T47D (cell line): ENCODE measurements at regions not wholly inside any gene's neighbourhood (a gene's known extent, or its start where the extent isn't known, plus 50 kb on each side); places are given as distances from the start of the nearest gene placed in this dataset.

Source experiments
- DNase-seq, 2 experiments: peaks; one replicate each; pipeline versions ENCODE4 v3.0.0 to v3.0.0-alpha.2; 2011 to 2012; ENCODE audit warnings: low read depth in 1 of 2, low spot score in 1 of 2
- JUND ChIP-seq: IDR thresholded peaks from 2 replicates; pipeline ENCODE4 v1.6.1; 2012; ENCODE audit warnings: low read depth
- in situ Hi-C: cut with HindIII; loops from 2 replicates; pipeline ENCODE4 v1.10.0; 2016; ENCODE audit warnings: low sequenced_read_pairs, low pct_unique_long_range_greater_than_20kb

GRCh38 chr1:195933835-195934234 lies 674.4 kb downstream of the KCNT2 start:
- in situ Hi-C loops, result no loop called here
- no peak for TF ChIP-seq JUND
- no peak for DNase-seq

- no peak for TF ChIP-seq JUND
- no peak for DNase-seq
- in situ Hi-C loops, result no loop called here
These were observed 692.4 kb downstream of the KCNT2 start for GRCh38 chr1:195915826-195916225.

GRCh38 chr1:195909061-195909460 lies 699.2 kb downstream of the KCNT2 start:
- TF ChIP-seq JUND, result no peak
- no peak for DNase-seq
- in situ Hi-C loops, result no loop called here

GRCh38 chr1:195908121-195908520 lies 700.1 kb downstream of the KCNT2 start:
- TF ChIP-seq JUND, result no peak
- DNase-seq, result no peak
- in situ Hi-C loops, result no loop called here

GRCh38 chr1:195903203-195903602 lies 705.0 kb downstream of the KCNT2 start:
- TF ChIP-seq JUND, result no peak
- in situ Hi-C loops, result no loop called here
- no peak for DNase-seq

GRCh38 chr1:195902779-195903178 lies 705.5 kb downstream of the KCNT2 start:
- no peak for DNase-seq
- in situ Hi-C loops, result no loop called here
- TF ChIP-seq JUND, result no peak

GRCh38 chr1:195899762-195900352 lies 708.4 kb downstream of the KCNT2 start:
- DNase-seq, result peak in 1 of 2 experiments; percentile 62
- no peak; the same call in 1 of the 2 replicates for TF ChIP-seq JUND
- in situ Hi-C loops, result no loop called here

GRCh38 chr1:195898924-195899323 lies 709.3 kb downstream of the KCNT2 start:
- in situ Hi-C loops, result no loop called here
- no peak for TF ChIP-seq JUND
- no peak for DNase-seq

- no peak for TF ChIP-seq JUND
- in situ Hi-C loops, result no loop called here
- no peak for DNase-seq
These were observed 709.9 kb downstream of the KCNT2 start for GRCh38 chr1:195898373-195898772.

- in situ Hi-C loops, result no loop called here
- peak in 1 of 2 experiments; percentile 14 for DNase-seq
- TF ChIP-seq JUND, result no peak
These were observed 711.2 kb downstream of the KCNT2 start for GRCh38 chr1:195897076-195897475.

GRCh38 chr1:195894411-195894810 lies 713.8 kb downstream of the KCNT2 start:
- peak in 1 of 2 experiments; percentile 50 for DNase-seq
- no peak for TF ChIP-seq JUND
- in situ Hi-C loops, result no loop called here

- in situ Hi-C loops, result no loop called here
- DNase-seq, result no peak
- TF ChIP-seq JUND, result no peak
These were observed 722.2 kb downstream of the KCNT2 start for GRCh38 chr1:195886000-195886399.

- in situ Hi-C loops, result no loop called here
These were observed 729.8 kb downstream of the KCNT2 start for GRCh38 chr1:195878478-195878877.

GRCh38 chr1:195876792-195877191 lies 731.4 kb downstream of the KCNT2 start:
- in situ Hi-C loops, result no loop called here
- no peak for DNase-seq
- no peak for TF ChIP-seq JUND

More at GRCh38 chr1:195878478-195878877, 729.8 kb downstream of the KCNT2 start:
- DNase-seq, result no peak
- no peak for TF ChIP-seq JUND
